NK-92 treated with Interleukin-12 subunit alpha and Interleukin-12 subunit beta, amount 100 ng/mL, for 24 hours (cell line): ENCODE measurements at regions not wholly inside any gene's neighbourhood (a gene's known extent, or its start where the extent isn't known, plus 50 kb on each side); places are given as distances from the start of the nearest gene placed in this dataset.

Experiments
- DNase-seq: peaks from one replicate; lab custom pipeline; 2025; lab: John Stamatoyannopoulos, UW

DNA sequence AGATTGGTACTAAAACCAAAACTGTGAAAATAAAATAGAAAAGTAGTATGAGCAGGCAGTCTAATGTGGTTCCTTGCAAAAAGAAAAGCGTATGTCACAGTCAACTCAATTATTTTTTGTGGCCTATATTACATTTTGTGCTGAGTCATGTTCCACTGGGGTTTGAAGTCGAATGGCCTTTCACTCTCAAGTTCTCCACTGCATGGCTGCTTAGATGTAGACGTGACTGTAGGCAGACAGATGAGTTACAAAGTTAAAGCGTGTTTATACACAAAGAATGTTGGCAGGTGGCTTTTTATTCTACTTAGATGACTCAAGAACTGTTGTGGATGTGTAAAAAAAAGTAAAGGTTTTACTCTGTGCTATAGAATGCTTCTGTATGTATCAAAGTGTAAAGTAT, 133.9 kb downstream of the SLITRK6 start:
- no peak for DNase-seq

DNA sequence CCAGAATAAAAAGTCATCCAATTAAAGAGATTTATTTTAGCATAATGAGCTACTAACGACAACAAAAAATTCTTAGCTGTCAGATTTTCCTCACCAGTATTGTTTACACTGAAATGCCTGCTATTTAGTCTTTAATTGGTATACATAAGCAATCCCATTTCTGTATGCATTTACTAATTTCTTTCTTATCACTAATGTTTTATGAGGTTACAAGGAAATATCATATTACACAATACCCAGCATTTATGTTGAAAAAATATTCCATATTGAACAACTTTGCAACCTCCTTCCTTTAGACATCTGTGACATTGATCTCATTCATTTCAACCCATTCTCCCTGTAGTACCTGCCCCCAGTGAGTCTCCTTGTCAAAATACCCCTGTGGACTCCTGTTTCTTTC, 135.4 kb downstream of the SLITRK6 start:
- no peak for DNase-seq

DNA sequence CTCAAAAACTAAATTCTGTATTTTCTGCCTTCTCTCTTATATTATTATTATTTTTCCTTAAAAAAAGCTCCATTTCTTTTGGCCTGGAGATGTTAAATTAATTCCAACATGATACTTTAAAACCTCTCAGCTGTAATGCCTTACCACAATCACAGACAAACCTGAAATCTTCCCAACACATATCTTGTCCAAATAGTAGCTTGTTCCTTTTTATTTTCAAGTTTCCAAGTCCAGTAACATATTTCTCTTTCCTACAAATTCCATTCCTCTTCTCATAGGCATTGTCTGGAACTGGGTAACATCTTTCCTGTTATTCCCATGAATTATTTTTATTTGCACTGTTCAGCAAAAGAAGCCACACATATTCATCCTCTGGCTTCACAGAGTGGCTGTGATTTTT, 137.0 kb downstream of the SLITRK6 start:
- no peak for DNase-seq

DNA sequence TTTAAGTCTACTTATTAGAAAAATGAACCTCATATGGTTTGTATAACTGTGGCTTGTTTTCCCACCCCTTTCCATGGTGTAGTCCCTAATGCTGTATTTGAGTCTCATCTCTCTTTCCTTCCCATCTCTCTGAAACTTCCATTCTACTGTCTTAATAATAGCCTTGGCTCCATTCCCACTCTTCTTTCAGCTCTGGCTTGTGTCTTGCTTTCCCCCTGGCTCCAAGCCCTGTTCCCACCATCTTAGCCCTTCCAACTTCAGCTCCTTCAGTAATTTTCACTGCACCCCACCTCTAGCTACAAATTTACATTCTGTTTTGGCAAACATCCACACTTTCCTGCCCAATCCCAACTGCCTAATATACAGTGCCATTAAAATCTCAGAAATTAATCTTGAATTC, 137.5 kb downstream of the SLITRK6 start:
- DNase-seq = no peak

DNA sequence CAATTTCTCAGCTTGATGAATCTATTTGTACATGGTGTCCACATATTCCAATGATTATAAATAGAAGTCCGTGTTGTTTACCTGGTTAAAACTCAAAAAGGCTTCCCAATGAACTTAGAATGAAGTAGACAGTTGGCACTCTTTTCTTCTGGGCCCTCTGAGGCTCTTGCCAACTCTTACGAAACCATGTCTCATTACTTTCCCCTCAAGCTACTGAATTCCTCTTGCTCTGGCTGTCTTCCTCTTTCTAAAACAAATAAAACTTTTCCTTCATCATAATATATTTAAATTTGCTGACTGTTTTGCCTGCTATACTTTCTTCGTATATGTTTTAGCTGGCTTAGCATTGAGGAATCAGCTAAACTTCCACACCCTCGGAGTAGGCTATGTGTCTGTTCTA, 139.7 kb downstream of the SLITRK6 start:
- DNase-seq = no peak

DNA sequence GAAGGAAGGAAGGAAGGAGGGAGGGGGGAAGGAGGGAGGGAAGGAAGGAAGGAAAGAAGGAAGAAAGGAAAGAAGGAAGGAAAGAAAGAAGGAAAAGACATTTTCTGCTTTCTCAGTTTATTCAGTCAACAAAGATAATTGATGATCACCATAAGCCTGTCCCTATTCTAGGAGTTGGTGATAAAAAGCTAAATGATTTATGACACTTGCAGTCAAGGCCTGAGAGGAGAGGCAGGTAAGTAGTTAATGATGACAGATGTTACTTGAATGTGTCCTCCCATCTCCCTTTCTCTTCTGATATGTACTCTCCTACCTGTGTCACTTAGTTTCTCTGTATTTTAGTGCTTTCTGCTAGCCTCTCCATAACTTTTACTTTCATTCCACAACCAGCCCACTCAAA, 141.3 kb downstream of the SLITRK6 start:
- no peak for DNase-seq

DNA sequence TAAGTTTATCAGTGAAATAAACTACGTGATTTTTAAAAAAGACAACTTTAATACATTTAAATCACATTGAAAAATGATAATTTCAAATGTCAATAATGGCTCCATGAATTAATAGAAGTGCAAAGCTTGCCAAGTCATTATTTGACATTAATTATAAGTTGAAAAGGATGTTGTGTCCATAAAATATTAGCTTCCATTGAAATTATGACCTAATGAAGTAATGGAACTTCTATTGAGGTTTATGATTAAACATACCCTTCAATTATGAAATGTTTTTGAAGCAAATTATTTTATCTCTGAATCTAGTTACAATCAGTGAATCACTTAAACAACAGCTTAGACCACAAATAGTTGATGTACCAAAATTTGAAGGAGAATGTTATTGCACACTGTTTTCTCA, 144.2 kb downstream of the SLITRK6 start:
- no peak for DNase-seq

DNA sequence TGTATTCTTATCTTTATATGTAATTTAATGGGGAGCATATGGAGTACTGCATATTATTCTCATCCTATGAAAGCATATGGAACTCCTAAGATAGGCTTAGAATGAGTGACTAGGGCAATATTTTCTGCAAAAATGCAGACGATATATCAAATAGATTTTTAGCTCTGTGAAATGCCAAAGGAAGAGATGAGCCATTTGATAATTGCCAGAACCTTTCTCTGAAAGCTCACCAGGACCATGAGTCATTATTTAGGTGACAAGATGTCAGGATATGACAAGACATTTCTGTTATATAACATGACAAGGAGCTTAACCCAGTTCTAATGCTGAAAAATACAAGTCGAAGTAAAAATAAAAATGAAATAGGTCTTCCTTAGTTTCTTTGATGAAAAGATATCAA, 145.0 kb downstream of the SLITRK6 start:
- no peak for DNase-seq

DNA sequence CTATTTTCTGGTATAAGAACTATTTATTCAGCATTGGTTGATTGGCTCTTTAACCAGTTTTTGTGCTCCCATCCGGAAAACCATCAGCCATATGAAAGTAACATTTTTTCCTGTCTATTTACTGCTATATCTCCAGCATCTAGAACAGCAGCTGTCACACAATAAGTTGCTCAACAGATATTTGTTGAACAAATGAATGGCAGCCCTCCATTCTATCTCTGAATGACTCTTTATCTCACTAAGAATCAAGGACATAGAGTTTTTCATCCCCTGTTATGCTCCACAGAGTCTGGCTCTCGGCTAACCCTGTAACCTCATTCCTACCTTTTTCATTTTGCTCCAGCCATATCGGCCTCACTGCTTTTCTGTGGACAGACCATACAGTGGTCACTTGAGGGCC, 145.5 kb downstream of the SLITRK6 start:
- no peak for DNase-seq

DNA sequence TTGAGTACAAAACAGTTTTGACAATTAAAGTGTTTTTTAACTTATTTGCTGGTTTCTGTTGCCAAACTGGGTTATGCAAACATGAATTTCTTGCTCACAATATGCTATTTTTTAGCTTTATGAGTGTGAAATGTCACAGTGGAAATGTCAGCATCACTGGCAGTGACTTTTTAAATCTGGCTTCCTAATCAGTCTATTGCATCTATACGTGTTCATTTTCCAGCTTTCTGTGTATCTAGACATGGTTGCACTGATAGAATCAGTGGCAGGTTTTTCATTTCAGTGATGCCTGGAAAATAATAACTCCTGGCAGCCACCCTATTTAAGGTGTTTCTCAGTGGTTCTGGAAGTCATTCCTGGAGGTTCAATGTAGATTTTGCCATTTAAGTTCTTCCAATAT, 146.7 kb downstream of the SLITRK6 start:
- no peak for DNase-seq

DNA sequence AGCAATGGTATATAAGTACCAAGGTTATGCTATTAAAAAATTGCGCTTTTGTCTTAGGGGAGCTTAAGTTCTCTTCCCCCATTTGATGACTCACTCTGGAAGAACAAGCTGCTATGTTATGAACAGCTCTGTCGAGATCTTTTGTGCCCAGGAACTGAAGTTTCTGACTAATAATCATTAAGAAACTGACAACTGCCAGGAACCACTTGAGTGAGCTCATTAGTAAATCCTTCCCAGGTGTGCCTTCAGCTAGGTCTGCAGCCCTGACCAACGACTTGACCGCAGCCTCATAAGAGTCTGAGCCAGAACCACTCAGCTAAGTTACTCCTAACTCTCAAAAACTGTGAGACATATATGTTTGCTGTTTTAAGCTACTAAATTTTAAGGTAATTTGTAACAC, 147.8 kb downstream of the SLITRK6 start:
- peak; percentile 35 for DNase-seq

DNA sequence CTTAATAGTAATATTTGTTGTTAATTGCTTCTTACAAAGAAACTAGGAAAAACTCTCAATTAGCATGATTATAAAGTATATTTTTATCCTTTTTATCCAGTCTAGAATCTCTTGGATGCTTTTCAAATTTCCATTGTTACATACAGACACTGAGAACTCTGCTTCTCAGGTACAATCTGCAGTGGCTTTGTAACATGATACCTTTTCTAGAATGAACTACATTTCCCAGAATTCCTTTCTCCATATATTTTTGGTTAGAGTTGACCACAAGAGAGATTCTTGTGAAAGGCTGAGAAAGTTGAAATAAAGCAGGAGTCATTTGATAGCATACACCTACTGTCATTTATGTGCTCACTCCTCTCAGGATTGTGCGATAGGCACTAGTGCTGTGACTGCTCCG, 148.6 kb downstream of the SLITRK6 start:
- no peak for DNase-seq

DNA sequence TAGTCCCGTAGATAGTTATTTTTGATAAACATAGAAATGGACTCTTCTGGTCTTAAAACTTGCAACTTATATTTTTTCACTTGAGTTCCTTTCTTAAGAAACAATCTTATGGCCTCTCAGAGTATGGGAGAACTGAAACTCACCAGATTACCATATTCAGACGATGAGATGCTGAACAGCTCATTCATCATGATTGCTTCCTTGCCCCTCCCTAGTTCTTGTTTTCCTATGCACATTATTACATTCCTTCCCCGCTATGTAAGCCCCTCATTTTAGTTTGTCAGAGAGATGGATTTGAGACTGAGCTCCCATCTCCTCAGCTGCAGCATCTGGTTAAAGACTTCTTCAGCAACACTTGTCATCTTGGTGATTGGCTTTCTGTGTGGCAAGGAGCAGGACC, 158.5 kb downstream of the SLITRK6 start:
- no peak for DNase-seq

DNA sequence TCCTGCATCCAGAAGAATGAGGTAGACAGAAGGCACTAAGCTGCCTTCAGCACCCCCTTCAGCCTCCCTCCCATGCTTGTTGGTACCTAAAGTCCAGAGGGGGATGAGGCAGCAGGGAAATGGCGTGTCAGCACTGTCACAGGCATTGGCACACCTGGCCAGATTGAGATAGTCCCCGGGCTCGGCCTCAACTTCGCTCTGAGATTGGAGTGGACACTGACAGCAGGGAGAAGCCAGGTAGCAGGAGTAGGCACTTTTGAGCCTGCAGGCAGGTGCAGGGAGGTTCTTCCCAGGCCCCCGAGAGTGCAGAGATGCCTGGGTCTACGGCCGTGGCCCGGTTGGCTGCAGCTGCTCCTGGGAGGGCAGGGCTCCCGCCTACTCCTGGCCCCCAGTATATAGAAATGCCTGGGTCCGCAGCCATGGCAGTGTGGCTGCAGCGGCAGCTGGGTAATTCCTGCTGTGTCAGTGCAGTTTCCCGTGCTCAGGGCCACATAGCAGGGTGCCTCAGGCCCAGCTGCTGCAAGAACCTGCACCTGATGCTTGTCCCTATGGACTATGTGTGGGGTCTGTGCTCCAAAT, 160.3 kb downstream of the SLITRK6 start:
- no peak for DNase-seq

DNA sequence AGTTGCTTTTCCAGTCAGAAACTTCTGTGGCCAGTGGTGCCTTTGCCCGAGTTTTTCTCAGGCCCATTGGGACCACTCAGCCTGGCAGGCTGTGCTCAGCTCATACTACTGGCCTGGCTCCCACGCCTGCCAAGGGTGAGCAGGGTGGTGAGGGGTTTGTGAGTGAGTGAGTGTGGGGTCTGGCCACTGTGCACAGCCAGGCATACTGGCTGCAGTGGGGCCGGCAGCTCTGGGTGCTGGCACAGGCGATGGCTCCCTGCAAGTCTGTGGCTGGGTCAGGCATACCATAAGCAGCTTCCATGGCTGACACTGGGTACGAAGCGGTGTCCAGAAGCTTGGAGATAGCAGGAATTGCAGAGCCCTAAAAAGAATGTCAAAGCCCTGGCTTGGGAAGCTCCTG, 161.0 kb downstream of the SLITRK6 start:
- DNase-seq = no peak

DNA sequence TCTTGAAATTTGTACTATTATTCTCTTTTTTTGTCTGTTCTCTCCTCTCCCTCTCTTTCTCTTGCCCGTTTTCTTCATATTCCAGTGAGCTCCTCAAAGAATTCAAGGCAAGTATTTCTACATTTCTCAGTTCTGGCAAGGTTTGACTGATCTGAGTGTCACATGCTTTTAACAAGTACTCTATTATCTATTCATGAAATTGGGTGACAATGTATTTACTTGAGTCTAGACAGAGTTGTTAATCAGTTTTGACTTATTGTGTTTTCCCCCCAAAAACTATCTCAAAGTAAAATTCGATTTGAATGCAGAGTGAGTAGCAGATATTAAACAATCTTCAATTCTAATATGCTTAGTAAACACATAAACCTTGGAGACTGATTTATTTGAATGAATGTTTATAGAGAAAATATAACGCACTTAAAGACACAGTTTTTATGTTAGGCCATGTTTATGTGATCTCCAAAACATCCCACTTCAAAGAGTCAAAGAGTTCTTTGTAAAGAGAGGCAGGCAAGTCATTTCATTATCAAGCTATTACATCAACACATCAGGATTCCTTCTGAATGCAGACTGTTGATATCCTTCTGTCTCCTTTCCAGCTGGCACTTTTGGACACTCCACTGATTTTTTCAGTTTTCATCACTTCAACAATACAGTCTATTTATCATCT, 166.6 kb downstream of the SLITRK6 start:
- no peak for DNase-seq

DNA sequence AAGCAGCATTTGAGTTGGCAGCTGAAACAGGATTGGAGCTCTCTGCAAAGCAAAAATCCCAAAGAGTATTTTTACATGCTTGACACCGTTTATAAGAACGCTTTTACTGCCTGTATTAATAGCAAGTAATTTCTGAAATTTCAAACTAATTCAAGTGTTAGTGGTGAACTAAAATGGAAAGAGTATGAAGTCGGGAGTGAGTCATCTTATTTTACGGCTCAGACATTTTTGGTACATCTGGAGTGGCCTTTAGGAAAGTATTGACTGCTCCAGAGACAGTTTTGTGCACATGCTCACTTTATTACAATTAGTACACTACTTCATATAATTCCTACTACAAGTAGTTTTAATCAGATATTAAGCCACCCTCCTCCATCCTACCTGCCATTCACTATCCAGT, 167.4 kb downstream of the SLITRK6 start:
- no peak for DNase-seq

DNA sequence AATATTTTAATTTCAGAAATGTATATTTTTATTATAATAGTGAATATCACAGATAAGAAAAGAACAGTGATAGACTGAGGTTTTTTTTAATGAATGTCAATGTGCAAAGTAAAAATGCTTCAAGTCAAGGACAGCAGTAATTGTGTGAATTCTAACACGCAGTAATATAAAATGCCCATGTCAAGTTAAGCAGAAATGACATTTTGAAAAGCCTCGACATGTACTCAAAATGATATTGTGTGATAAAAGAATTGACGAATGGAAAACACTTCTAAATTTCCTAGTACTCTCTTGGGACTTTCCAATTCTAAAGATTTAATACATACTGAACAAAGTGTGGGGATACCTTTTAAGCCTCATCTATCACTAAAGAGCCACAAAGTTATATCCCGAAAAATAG, 172.6 kb downstream of the SLITRK6 start:
- no peak for DNase-seq

DNA sequence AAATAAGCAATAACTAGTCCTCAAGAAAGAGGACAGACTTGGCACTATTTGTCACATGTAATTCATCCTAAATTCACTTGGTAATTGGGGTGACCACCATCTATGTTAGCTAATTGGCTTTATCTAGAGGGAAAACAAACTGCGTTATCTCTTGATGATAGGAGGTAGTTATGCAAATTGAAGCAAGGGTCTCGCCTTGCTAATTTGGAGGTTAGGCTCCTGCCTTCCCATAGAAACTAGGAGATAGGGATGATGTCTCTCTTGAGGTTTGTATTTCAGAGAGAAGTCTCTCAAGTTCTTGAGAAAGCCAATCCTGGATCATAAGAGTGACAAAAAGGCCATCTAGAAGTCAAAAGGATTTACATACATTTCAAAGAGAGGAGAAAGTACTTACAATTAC, 179.9 kb downstream of the SLITRK6 start:
- DNase-seq = no peak

DNA sequence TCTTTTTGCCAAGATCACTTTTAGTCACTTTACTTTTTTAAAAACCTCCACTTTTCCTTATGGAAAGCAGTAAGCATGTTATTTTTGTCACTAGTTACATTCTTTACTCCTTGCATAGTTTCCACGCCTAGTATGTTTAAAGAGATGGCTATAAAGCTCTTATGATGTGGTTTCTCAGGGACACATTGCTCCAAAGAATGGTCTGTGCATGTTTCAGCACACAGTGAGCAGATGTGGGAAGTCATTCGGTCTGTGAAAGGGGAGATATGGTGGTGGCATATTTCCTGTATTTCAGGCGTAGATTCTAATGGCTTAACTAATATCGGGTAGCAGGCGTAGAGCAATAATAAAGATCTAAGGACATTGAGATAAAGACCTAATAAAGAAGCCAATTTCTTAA, 180.7 kb downstream of the SLITRK6 start:
- no peak for DNase-seq

DNA sequence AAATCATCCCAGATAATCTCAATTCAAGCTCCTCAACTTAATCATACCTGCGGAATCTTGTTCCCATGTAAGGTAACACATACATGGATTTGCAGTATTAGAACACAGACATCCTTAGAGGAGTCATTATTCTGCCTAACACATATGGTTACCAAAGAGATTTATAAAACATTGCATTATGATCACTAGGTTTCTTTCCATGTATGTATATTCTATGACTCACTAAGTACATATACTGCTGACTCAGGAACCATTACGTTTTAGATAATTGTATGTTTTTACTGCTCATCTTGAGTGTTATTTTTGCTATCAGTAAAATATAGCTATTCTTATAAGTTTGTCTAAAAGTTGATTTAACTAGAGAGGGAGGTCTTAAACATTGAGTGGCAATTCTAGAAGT, 182.9 kb downstream of the SLITRK6 start:
- DNase-seq = no peak

DNA sequence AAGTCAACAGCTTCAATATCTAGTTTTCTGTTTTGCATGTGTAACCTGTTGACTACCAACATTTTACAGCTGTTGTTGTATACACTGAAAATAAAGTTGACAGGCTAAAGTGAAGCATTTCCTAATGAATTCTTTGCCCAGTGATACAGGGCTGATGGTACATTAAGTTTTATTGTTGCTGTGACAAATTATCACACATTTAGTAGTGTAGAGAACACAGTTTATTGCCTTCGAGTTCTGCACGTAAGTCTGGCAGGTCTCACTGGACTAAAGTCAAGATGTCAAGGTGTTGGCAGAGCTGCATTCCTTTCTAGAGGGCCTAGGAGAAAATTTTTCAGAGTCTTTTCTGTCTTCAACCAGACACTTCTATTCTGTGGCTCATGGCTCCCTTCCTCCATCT, 184.2 kb downstream of the SLITRK6 start:
- DNase-seq = no peak

DNA sequence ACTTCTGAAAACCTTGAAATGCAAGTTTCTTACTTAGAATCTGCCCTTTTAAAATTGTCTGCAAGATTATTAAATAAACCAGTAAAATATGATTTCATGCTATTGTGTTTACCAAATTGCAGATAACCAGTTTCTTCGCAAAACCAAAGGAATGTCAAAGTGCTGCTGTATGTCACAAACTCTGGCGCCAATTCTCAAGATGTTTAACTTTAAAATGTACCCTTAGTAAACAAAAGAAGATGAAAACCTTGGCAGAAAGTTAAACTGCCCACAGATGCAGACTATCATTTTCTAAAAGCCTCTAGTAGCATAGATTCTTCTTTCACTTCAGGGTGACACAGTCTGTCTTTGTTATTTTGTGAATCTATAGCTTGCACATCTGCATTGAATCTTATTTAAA, 189.2 kb downstream of the SLITRK6 start:
- no peak for DNase-seq

DNA sequence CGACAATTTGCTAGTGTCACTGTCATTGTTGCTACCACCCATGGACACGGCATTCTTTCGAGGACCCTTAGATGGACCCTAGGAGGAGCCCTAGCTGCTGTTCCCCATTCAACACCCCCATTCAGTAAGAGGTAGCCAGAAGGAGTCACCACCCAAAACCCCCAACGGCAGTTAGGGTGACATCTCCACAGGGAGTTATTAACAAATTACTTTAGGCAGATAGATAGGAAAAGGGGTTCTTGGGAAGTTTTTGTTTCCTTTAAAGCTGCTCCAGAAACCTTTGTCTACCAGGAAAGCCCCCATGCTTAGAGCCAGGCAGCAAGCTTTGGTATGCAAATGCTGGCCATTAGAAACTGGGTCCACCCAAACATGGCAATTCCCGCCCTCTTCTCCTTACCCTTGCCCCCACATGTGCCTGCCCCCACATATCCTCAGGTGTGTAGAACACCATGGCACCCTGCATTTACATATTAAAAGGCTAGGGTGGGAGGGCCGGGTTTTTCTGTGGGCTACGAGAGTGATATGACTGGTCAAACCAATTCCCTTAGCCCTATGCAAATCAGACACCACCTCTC, 190.9 kb downstream of the SLITRK6 start:
- DNase-seq = no peak
